ENCODE measurements at regions not wholly inside any gene's neighbourhood (a gene's known extent, or its start where the extent isn't known, plus 50 kb on each side); places are given as distances from the start of the nearest gene placed in this dataset.

DNA sequence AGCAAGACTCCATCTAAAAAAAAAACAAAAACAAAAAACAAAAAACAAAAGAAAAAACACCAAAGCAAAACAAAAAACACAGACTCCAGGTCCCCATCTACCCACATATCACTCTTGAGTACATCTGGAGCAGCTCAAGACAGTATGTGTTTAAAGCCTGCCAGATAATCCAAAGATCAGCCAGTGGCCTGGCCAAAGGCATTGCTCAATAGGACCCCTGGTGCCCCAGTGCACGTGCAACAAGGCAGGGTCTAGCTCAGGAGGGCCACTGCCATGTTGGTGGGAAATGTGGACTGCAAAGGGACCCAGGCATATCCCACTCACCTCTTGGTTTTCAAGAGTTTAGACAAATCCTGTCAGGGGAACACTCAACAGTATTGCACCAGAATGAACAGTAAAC, 279.5 kb downstream of the RPLP1 start:
- no peak for TF ChIP-seq EZH2phosphoT487 (IDR thresholded peaks at IDR 0.05; ENCODE audit: borderline replicate concordance, low read depth, low read length)
- TF ChIP-seq, protein P1, sequence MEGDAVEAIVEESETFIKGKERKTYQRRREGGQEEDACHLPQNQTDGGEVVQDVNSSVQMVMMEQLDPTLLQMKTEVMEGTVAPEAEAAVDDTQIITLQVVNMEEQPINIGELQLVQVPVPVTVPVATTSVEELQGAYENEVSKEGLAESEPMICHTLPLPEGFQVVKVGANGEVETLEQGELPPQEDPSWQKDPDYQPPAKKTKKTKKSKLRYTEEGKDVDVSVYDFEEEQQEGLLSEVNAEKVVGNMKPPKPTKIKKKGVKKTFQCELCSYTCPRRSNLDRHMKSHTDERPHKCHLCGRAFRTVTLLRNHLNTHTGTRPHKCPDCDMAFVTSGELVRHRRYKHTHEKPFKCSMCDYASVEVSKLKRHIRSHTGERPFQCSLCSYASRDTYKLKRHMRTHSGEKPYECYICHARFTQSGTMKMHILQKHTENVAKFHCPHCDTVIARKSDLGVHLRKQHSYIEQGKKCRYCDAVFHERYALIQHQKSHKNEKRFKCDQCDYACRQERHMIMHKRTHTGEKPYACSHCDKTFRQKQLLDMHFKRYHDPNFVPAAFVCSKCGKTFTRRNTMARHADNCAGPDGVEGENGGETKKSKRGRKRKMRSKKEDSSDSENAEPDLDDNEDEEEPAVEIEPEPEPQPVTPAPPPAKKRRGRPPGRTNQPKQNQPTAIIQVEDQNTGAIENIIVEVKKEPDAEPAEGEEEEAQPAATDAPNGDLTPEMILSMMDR (conservative IDR thresholded peaks at IDR 0.05; ENCODE audit: low read length) = no peak
- no peaks in the 10 kb centered on the region for H3K36me3 ChIP-seq (ENCODE audit: insufficient read depth, low read length)
- no peaks in the 10 kb centered on the region for H3K79me2 ChIP-seq (ENCODE audit: insufficient read depth, low read depth, low read length)
- ChIA-PET POLR2A (interaction anchor here (0.7 kb wide), 1 partner anchor 248 kb away, joined by 3 read pairs; no protein-coding TSS in a partner anchor), CTCF (ENCODE audit: unreplicated experiment) (interaction anchor here (0.6 kb wide), 1 partner anchor 92 kb away, joined by 3 read pairs; no protein-coding TSS in a partner anchor)
- no peaks in the 10 kb centered on the region for H4K20me1 ChIP-seq (ENCODE audit: insufficient read depth, low read length)
- DNase-seq (ENCODE audit: low spot score) = no peak
- no peak overlapping the region for H3K4me2 ChIP-seq (ENCODE audit: low read length)
- no peaks in the 10 kb centered on the region for H3K9me3 ChIP-seq (ENCODE audit: low read length)
- H3K4me3 ChIP-seq (ENCODE audit: low read depth, low read length, poor library complexity, severe bottlenecking) = no peak overlapping the region
- no peak overlapping the region for H3K27ac ChIP-seq (ENCODE audit: low read depth, low read length, poor library complexity, severe bottlenecking)
- H3K4me1 ChIP-seq (ENCODE audit: insufficient read depth, low read length, poor library complexity, severe bottlenecking) = no peaks in the 10 kb centered on the region
- intact Hi-C loops (cut with micrococcal nuclease; ENCODE audit: unreplicated experiment) = no loop called here
- H3K9me2 ChIP-seq (ENCODE audit: insufficient read depth, low read length) = no peaks in the 10 kb centered on the region
- BruUV-seq (replicated peaks) = no TSS peak
- no peak overlapping the region for H2AFZ ChIP-seq (ENCODE audit: low read length)

DNA sequence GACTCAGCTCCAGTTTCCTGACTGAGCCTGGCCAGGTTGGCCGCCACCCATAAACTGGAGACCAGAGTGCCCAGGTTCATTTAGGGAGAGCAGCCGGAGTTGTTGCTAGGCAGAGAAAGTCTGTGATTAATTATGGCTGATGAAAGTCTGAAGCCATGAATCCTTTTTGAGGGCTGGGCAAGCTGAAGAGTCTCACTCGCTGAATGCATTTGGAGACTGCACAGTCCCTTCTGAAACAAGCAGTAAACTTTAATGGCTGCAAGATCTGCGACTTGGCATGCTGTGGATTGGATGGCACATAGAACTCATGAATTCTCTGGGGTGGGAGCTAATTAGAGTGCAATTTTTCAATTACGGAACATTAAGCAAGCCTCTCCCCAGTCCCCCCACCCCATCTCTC, 282.1 kb downstream of the RPLP1 start:
- Histone ChIP-seq H3K4me3 (ENCODE audit: low read depth, low read length, poor library complexity, severe bottlenecking) (no peak overlapping the region), H3K27ac (ENCODE audit: low read depth, low read length, poor library complexity, severe bottlenecking) (no peak overlapping the region), H2AFZ (ENCODE audit: low read length) (no peak overlapping the region), H3K9me2 (ENCODE audit: insufficient read depth, low read length) (no peaks in the 10 kb centered on the region), H3K9me3 (ENCODE audit: low read length) (no peaks in the 10 kb centered on the region), H3K4me1 (ENCODE audit: insufficient read depth, low read length, poor library complexity, severe bottlenecking) (no peaks in the 10 kb centered on the region), H3K36me3 (ENCODE audit: insufficient read depth, low read length) (no peaks in the 10 kb centered on the region), H4K20me1 (ENCODE audit: insufficient read depth, low read length) (no peaks in the 10 kb centered on the region), H3K4me2 (ENCODE audit: low read length) (no peak overlapping the region), H3K79me2 (ENCODE audit: insufficient read depth, low read depth, low read length) (no peaks in the 10 kb centered on the region)
- BruUV-seq (replicated peaks) = no TSS peak
- POLR2A ChIA-PET = no interaction called here
- TF ChIP-seq, protein P1 (conservative IDR thresholded peaks at IDR 0.05; ENCODE audit: low read length) = no peak
- no peak for TF ChIP-seq EZH2phosphoT487 (IDR thresholded peaks at IDR 0.05; ENCODE audit: borderline replicate concordance, low read depth, low read length)
- DNase-seq (ENCODE audit: low spot score) = no peak
- CTCF ChIA-PET (ENCODE audit: unreplicated experiment) = no interaction called here
- intact Hi-C loops (cut with micrococcal nuclease; ENCODE audit: unreplicated experiment) = no loop called here

DNA sequence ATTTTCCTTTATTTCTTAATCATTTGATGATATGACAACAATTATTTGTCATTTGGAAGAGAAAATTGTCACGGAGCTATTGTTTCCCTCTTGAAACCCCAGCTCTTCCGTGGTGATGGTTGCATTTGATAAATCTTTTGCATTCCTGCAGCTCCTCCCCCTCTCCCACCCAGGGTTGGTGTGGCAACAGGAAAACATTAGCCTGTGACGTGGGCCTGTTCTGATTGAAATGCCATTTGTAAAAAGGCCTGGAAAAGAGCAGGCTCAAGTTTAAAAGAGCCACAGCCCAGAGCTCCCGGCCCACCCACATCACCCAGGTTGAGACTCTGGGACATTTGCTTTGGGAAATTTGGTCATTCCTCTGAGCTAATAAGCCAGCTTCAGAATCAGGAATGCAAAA, 282.5 kb downstream of the RPLP1 start:
- TF ChIP-seq, protein P1 (conservative IDR thresholded peaks at IDR 0.05; ENCODE audit: low read length) = no peak
- TF ChIP-seq EZH2phosphoT487 (IDR thresholded peaks at IDR 0.05; ENCODE audit: borderline replicate concordance, low read depth, low read length) = no peak
- Histone ChIP-seq H3K4me3 (ENCODE audit: low read depth, low read length, poor library complexity, severe bottlenecking) (no peak overlapping the region), H3K4me1 (ENCODE audit: insufficient read depth, low read length, poor library complexity, severe bottlenecking) (no peaks in the 10 kb centered on the region), H3K27ac (ENCODE audit: low read depth, low read length, poor library complexity, severe bottlenecking) (no peak overlapping the region), H4K20me1 (ENCODE audit: insufficient read depth, low read length) (no peaks in the 10 kb centered on the region), H3K36me3 (ENCODE audit: insufficient read depth, low read length) (no peaks in the 10 kb centered on the region), H3K79me2 (ENCODE audit: insufficient read depth, low read depth, low read length) (no peaks in the 10 kb centered on the region), H3K4me2 (ENCODE audit: low read length) (no peak overlapping the region), H2AFZ (ENCODE audit: low read length) (no peak overlapping the region), H3K9me3 (ENCODE audit: low read length) (no peaks in the 10 kb centered on the region), H3K9me2 (ENCODE audit: insufficient read depth, low read length) (no peaks in the 10 kb centered on the region)
- DNase-seq (ENCODE audit: low spot score) = no peak
- POLR2A ChIA-PET = interaction anchor here (0.5 kb wide), 1 partner anchor 61 kb away, joined by 5 read pairs; no protein-coding TSS in a partner anchor
- no TSS peak for BruUV-seq (replicated peaks)
- CTCF ChIA-PET (ENCODE audit: unreplicated experiment) = no interaction called here
- intact Hi-C loops (cut with micrococcal nuclease; ENCODE audit: unreplicated experiment) = no loop called here
